Left cardiac atrium (tissue), 4 donors: ENCODE measurements at regions not wholly inside any gene's neighbourhood (a gene's known extent, or its start where the extent isn't known, plus 50 kb on each side); places are given as distances from the start of the nearest gene placed in this dataset.

Source experiments
- ATAC-seq, 2 donors: fragments of 200-7000 bp; cut with Tn5 transposase; one replicate each; pipeline ENCODE4 v1.9.1; 2020; ENCODE audit warnings: mild to moderate bottlenecking in 2 of 2, moderate library complexity in 2 of 2
- DNase-seq: peaks from one replicate; pipeline ENCODE4 v3.0.0-alpha.2; 2020
- intact Hi-C, 2 donors: fragments of 100-400 bp; cut with DNase I; formaldehyde crosslinking; loops; one replicate each; pipeline versions ENCODE4 v1.14.1 to v1.15.1; 2022 to 2023
- donor health status: DM: no; HTN: yes; CAD: no.
- donor health status: DM: no; HTN: yes; CAD: no; lungs with severe emphysema.
- donor health status: DM: yes; HTN: yes; CAD: no.
- donor health status: Dilated cardiomyopathy.

DNA sequence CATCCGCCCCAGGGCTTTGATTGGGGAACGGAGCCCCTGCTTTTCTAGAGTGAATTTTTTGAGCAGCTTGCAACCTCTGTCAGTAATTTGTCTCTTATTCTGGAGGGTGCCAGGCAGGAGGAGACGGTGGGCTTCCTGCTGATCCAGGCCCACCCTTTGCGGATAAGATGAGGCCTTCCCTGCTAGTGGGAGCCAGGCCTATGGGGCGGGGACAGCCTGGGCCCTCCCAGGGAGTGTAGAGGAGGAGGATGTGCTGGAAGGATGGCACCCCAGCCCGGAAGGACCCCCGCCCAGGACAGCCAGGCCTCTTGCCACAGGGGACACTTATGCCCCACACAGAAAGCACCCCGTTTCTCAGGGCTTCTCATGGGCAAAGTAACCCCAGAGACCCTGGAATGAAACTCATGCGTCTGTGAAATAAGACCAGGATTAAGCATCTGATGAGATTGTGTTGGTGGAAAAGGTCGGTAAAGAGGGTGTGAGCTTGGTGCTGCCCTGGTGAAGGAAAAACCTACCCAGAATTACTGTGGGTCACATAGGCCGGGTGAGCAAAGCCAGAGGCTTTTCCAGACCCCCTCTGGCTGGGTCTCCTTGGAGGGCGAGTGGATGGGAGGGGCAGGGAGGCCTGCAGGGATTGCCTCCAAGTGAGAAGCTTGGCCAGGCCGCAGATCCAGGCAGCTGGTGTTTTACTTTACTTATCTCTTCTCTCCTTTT lies 118.7 kb downstream of the SIK1 start:
- intact Hi-C loops = no loop called here
- ATAC-seq (no peak), DNase-seq (no peak)

DNA sequence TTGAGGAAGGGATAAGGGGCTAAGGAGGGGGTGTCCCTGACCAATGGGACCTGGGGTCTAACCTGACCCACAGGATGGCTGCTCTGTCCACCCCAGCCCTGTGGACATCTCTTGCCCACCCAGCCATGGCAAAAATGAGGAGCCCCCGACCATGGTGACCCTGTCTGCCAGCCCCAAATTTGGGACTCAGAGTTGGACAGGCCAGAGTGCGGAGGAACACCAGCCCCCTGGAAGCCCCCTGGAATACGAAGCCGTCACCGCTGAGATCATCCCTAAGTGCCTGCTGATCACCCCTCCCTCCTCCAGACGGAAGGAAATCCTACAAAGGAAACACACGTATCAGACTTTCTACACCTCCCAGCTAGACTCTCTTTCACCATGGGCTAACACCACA lies 119.3 kb downstream of the SIK1 start:
- ATAC-seq = no peak
- intact Hi-C loops = no loop called here

GRCh38 chr21:43306911-43307676 lies 119.8 kb downstream of the SIK1 start:
- peak; percentile 70 to 89 for ATAC-seq
- intact Hi-C loops = no loop called here
- peak; percentile 43 for DNase-seq

More for the DNA sequence above, 119.3 kb downstream of the SIK1 start:
- no peak for DNase-seq

DNA sequence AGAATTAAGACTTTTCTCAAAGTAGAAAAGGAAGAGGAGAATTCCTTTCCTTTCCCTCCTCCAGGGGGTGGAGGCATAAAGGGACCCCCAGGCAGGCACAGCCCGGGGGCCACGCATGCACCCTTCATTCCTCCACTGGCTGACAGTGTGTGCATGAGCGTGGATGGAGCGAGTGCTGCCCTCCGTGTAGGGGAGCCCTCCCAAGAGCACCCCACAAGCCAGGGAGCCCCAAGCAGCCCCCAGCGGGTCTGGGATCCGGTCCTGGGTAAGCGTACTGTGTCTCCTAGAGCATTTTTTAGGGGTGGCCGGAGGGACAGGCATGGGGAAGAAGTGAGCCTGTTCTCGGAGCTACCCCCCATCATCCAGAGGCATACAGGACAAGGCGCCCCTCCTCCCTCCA lies 120.5 kb downstream of the SIK1 start:
- intact Hi-C loops = no loop called here
- DNase-seq = no peak
- no peak for ATAC-seq

DNA sequence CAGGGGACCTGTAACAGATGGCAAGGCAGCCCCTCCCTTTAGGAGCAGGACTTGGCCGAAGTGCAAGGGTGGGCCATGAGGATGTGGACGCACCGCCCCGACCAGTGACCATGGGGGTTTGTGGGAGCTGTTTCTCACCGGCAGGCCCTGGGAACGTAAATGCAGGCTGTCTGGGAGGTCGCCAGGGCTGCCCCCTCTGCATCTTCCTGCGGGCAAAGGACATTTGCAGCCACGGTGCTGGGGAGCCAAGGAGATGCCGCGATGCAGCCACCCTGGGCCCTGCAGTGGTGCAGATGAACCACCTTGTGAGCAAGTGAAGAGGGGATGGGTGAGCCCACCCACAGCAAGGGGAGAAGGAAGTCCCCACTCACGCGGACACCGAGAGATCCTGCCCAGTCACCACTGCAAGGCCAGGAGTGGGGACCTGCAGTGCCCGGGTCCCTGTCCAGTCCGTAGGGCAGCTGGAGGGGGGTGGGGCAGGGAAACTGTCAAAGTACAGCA lies 121.1 kb downstream of the SIK1 start:
- intact Hi-C loops = loop anchor here in 1 of 2 donors (2.0 kb wide), 1 partner anchor 15 kb away; no protein-coding TSS in a partner anchor
- DNase-seq (peak; percentile 20), ATAC-seq (no peak)

DNA sequence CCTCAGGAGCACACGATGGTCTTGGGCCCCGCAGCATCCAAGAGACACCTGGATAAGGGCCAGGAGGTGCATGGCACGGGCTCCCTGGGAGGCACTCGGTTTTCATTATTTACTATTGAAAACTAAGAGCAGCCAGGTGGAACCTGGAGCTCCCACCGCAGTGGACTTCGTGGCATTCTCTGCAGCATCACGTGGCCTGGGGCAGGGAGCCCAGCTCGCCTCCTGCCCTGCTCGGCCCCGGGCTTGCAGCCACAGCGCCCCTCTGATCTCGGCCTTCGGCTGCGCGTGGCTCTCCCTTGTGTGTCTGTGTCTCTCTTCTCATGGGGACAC lies 121.6 kb downstream of the SIK1 start:
- intact Hi-C loops = loop anchor here in 1 of 2 donors (2.0 kb wide), 1 partner anchor 16 kb away; no protein-coding TSS in a partner anchor
- ATAC-seq (no peak), DNase-seq (no peak)

GRCh38 chr21:43304621-43305335 lies 122.2 kb downstream of the SIK1 start:
- peak; percentile 19 for DNase-seq
- intact Hi-C loops = loop anchor here in 1 of 2 donors (2.0 to 5.0 kb wide), 2 partner anchors 16 to 38 kb away; no protein-coding TSS in a partner anchor
- ATAC-seq = no peak

- intact Hi-C loops = loop anchor here in 1 of 2 donors (2.0 to 5.0 kb wide), 2 partner anchors 17 to 38 kb away; no protein-coding TSS in a partner anchor
- peak; percentile 15 for DNase-seq
- ATAC-seq = no peak
These were observed 122.7 kb downstream of the SIK1 start for GRCh38 chr21:43304206-43304605.

GRCh38 chr21:43303275-43304178 lies 123.4 kb downstream of the SIK1 start:
- intact Hi-C loops = loop anchor here in 1 of 2 donors (2.0 to 5.0 kb wide), 2 partner anchors 17 to 39 kb away; no protein-coding TSS in a partner anchor
- ATAC-seq = peak in 1 of 2 donors; percentile 11
- peak; percentile 28 for DNase-seq

DNA sequence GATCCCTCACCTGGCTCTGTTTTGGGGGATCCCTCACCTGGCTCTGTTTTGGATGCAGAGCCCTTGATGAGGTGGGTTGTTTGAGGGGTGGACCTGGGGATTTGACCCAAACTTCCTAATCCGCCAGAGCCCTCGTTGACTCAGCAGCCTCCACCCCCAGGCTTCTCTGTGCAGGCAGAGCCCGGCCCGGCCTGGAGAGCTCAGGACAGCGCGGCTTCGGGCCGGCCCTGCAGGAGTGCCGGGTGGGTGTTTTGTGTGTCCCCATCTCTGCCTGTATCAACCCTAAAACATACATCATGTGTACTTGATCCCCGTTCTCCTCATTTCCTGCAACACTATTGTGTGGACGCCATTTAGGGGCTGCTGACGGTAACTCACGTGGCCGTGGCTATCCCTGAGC lies 124.2 kb downstream of the SIK1 start:
- DNase-seq = peak; percentile 17
- ATAC-seq = no peak
- intact Hi-C loops = loop anchor here in 1 of 2 donors (5.0 kb wide), 1 partner anchor 40 kb away; no protein-coding TSS in a partner anchor

DNA sequence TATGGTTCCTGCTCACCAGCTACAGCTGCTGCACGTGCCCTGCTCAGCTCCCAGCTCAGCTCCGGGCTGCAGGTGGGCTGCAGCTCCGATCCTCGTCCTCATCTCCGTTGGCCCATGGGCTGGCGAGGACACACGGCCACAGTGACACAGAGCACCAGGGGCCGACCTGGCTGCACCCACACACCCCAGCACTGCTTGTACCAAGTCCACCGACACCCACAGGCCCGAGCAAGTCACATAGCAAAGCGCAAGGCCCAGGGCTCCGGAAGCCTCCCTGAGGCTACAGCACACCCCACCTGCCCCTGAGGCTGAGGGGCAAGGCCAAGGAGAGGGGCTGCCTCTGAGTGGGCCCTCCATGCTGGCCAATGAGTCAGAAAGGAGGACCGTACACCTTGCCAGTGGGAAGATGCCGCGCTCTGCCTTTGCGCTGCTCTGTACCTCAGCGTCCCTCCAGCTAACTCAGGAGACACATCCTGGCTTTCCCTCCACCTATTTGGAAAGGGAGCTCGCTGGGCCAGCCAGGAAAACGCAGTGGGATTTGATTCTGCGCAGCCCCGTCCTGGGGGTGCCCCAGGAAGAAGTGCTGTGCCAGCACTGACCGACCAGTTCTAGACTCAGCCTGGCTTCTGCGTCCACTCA lies 124.8 kb downstream of the SIK1 start:
- no peak for DNase-seq
- intact Hi-C loops = loop anchor here in 1 of 2 donors (5.0 kb wide), 1 partner anchor 40 kb away; no protein-coding TSS in a partner anchor
- ATAC-seq = no peak

GRCh38 chr21:43301409-43302061 lies 125.4 kb downstream of the SIK1 start:
- intact Hi-C loops = loop anchor here in 1 of 2 donors (5.0 kb wide), 1 partner anchor 41 kb away; no protein-coding TSS in a partner anchor
- peak; percentile 15 for DNase-seq
- ATAC-seq = no peak

- DNase-seq (peak; percentile 72), ATAC-seq (peak; percentile 32 to 76)
- intact Hi-C loops = loop anchor here in 1 of 2 donors (5.0 kb wide), 1 partner anchor 42 kb away; no protein-coding TSS in a partner anchor
These were observed 126.2 kb downstream of the SIK1 start for GRCh38 chr21:43300496-43301408.

- ATAC-seq (no peak), DNase-seq (peak; percentile 76)
- intact Hi-C loops = loop anchor here in 1 of 2 donors (5.0 kb wide), 1 partner anchor 43 kb away; no protein-coding TSS in a partner anchor
These were observed 127.3 kb downstream of the SIK1 start for GRCh38 chr21:43299441-43300277.
